NCI-H748 (cell line): ENCODE measurements at regions not wholly inside any gene's neighbourhood (a gene's known extent, or its start where the extent isn't known, plus 50 kb on each side); places are given as distances from the start of the nearest gene placed in this dataset.
"Not testable (repeated sequence)": the region's sequence is repeated elsewhere in the genome, so short reads cannot be mapped to it uniquely, and the experiment has no call there.

Source experiments
- DNase-seq: peaks from one replicate; lab custom pipeline; 2025; ENCODE audit not compliant: unreplicated experiment; lab: John Stamatoyannopoulos, UW

- no peak for DNase-seq
These were observed 159.7 kb downstream of the GNAI1 start for GRCh38 chr7:80294346-80294745.

- not testable (repeated sequence) for DNase-seq
These were observed 158.0 kb downstream of the GNAI1 start for GRCh38 chr7:80292634-80293033.

- no peak for DNase-seq
These were observed 153.8 kb downstream of the GNAI1 start for GRCh38 chr7:80288175-80289122.

GRCh38 chr7:80287400-80288174, 153.0 kb downstream of the GNAI1 start:
- DNase-seq, result no peak

- DNase-seq, result no peak
These were observed 152.0 kb downstream of the GNAI1 start for GRCh38 chr7:80286611-80287010.

- DNase-seq, result no peak
These were observed 150.2 kb downstream of the GNAI1 start for GRCh38 chr7:80284855-80285254.

- DNase-seq, result no peak
These were observed 145.1 kb downstream of the GNAI1 start for GRCh38 chr7:80279760-80280159.

GRCh38 chr7:80278737-80279136, 144.1 kb downstream of the GNAI1 start:
- DNase-seq, result no peak

- no peak for DNase-seq
These were observed 143.1 kb downstream of the GNAI1 start for GRCh38 chr7:80277434-80278427.
